NCI-H146 (cell line): ENCODE measurements at regions not wholly inside any gene's neighbourhood (a gene's known extent, or its start where the extent isn't known, plus 50 kb on each side); places are given as distances from the start of the nearest gene placed in this dataset.

ENCODE experiments used
- DNase-seq: peaks from one replicate; lab custom pipeline; 2025; lab: John Stamatoyannopoulos, UW

GRCh38 chr2:181114021-181114420 lies 133.6 kb downstream of the UBE2E3 start:
- DNase-seq, result no peak

GRCh38 chr2:181116261-181116660 lies 135.9 kb downstream of the UBE2E3 start:
- no peak for DNase-seq

GRCh38 chr2:181117206-181117925 lies 137.0 kb downstream of the UBE2E3 start:
- no peak for DNase-seq

- DNase-seq, result no peak
Measured at GRCh38 chr2:181120625-181121024, 140.2 kb downstream of the UBE2E3 start.

GRCh38 chr2:181121996-181122395 lies 141.6 kb downstream of the UBE2E3 start:
- DNase-seq, result no peak

- no peak for DNase-seq
Measured at GRCh38 chr2:181122601-181123000, 142.2 kb downstream of the UBE2E3 start.

GRCh38 chr2:181123798-181124231 lies 143.4 kb downstream of the UBE2E3 start:
- DNase-seq, result no peak

- no peak for DNase-seq
Measured at GRCh38 chr2:181124497-181124896, 144.1 kb downstream of the UBE2E3 start.

GRCh38 chr2:181125359-181125758 lies 145.0 kb downstream of the UBE2E3 start:
- no peak for DNase-seq

GRCh38 chr2:181126311-181126868 lies 146.0 kb downstream of the UBE2E3 start:
- DNase-seq, result no peak

GRCh38 chr2:181128199-181128598 lies 147.8 kb downstream of the UBE2E3 start:
- no peak for DNase-seq

- no peak for DNase-seq
Measured at GRCh38 chr2:181129364-181130056, 149.1 kb downstream of the UBE2E3 start.

- no peak for DNase-seq
Measured at GRCh38 chr2:181130686-181131085, 150.3 kb downstream of the UBE2E3 start.

- no peak for DNase-seq
Measured at GRCh38 chr2:181131584-181131983, 151.2 kb downstream of the UBE2E3 start.

GRCh38 chr2:181138816-181139215 lies 158.4 kb downstream of the UBE2E3 start:
- DNase-seq, result no peak

GRCh38 chr2:181139831-181140230 lies 159.4 kb downstream of the UBE2E3 start:
- no peak for DNase-seq

GRCh38 chr2:181140414-181140813 lies 160.0 kb downstream of the UBE2E3 start:
- no peak for DNase-seq

GRCh38 chr2:181140928-181141327 lies 160.5 kb downstream of the UBE2E3 start:
- DNase-seq, result no peak

GRCh38 chr2:181141676-181142075 lies 161.3 kb downstream of the UBE2E3 start:
- DNase-seq, result no peak

- no peak for DNase-seq
Measured at GRCh38 chr2:181142514-181142913, 162.1 kb downstream of the UBE2E3 start.

- no peak for DNase-seq
Measured at GRCh38 chr2:181143790-181144300, 163.4 kb downstream of the UBE2E3 start.

GRCh38 chr2:181145645-181146044 lies 165.2 kb downstream of the UBE2E3 start:
- DNase-seq, result no peak

- no peak for DNase-seq
Measured at GRCh38 chr2:181146171-181146570, 165.8 kb downstream of the UBE2E3 start.
